ENCODE measurements at regions not wholly inside any gene's neighbourhood (a gene's known extent, or its start where the extent isn't known, plus 50 kb on each side); places are given as distances from the start of the nearest gene placed in this dataset.

- no peak for DNase-seq (ENCODE audit: low read depth)
- no peak for TF ChIP-seq CTCF (conservative IDR thresholded peaks at IDR 0.05; ENCODE audit: low read depth, low read length)
Measured at GRCh38 chr14:41418851-41419250, 187.8 kb upstream of the LRFN5 start.

GRCh38 chr14:41409806-41410205, 196.9 kb upstream of the LRFN5 start:
- no peak overlapping the region for H3K4me3 ChIP-seq (ENCODE audit: low read length)
- DNase-seq (ENCODE audit: low read depth), result no peak
- TF ChIP-seq CTCF (conservative IDR thresholded peaks at IDR 0.05; ENCODE audit: low read depth, low read length), result no peak

More at GRCh38 chr14:41418851-41419250, 187.8 kb upstream of the LRFN5 start:
- no peak overlapping the region for H3K4me3 ChIP-seq (ENCODE audit: low read length)

GRCh38 chr14:41404126-41404525, 202.6 kb upstream of the LRFN5 start:
- DNase-seq (ENCODE audit: low read depth), result no peak
- TF ChIP-seq CTCF (conservative IDR thresholded peaks at IDR 0.05; ENCODE audit: low read depth, low read length), result no peak
- no peak overlapping the region for H3K4me3 ChIP-seq (ENCODE audit: low read length)

- no peak for TF ChIP-seq CTCF (conservative IDR thresholded peaks at IDR 0.05; ENCODE audit: low read depth, low read length)
- no peak overlapping the region for H3K4me3 ChIP-seq (ENCODE audit: low read length)
- DNase-seq (ENCODE audit: low read depth), result no peak
Measured at GRCh38 chr14:41403360-41403759, 203.3 kb upstream of the LRFN5 start.

- no peak for TF ChIP-seq CTCF (conservative IDR thresholded peaks at IDR 0.05; ENCODE audit: low read depth, low read length)
- DNase-seq (ENCODE audit: low read depth), result no peak
- no peak overlapping the region for H3K4me3 ChIP-seq (ENCODE audit: low read length)
Measured at GRCh38 chr14:41397926-41398325, 208.8 kb upstream of the LRFN5 start.

GRCh38 chr14:41393512-41393911, 213.2 kb upstream of the LRFN5 start:
- H3K4me3 ChIP-seq (ENCODE audit: low read length), result no peak overlapping the region
- no peak for TF ChIP-seq CTCF (conservative IDR thresholded peaks at IDR 0.05; ENCODE audit: low read depth, low read length)
- no peak for DNase-seq (ENCODE audit: low read depth)

- no peak for TF ChIP-seq CTCF (conservative IDR thresholded peaks at IDR 0.05; ENCODE audit: low read depth, low read length)
- H3K4me3 ChIP-seq (ENCODE audit: low read length), result no peak overlapping the region
- no peak for DNase-seq (ENCODE audit: low read depth)
Measured at GRCh38 chr14:41392226-41392625, 214.4 kb upstream of the LRFN5 start.
